GM12878 (cell line): ENCODE measurements at regions not wholly inside any gene's neighbourhood (a gene's known extent, or its start where the extent isn't known, plus 50 kb on each side); places are given as distances from the start of the nearest gene placed in this dataset.

Experiments used
- ATAC-seq: fragments of 200-7000 bp; cut with Tn5 transposase; 3 replicates; pipeline ENCODE4 v1.9.1; 2020; ENCODE audit warnings: mild to moderate bottlenecking, moderate library complexity
- BruUV-seq: library from RNA; stranded (reverse); fragments of 400-500 nt; replicated peaks from 2 replicates; lab custom pipeline; 2021; lab: Mats Ljungman, UMichigan
- CTCF ChIA-PET: fragments of 300-600 bp; sonication (Branson Sonifier 250); formaldehyde crosslinking; extraction: SDS; loops from one replicate; lab custom pipeline; 2021; ENCODE audit warnings: inconsistent platforms; lab: Yijun Ruan, JAX
- POLR2A ChIA-PET: fragments of 350-600 bp; formaldehyde crosslinking; extraction: SDS; loops from one replicate; lab custom pipeline; 2021; ENCODE audit warnings: inconsistent platforms; lab: Charles Lee
- RAD21 ChIA-PET: fragments of 300-600 bp; sonication (Branson Sonifier 250); formaldehyde crosslinking; loops from one replicate; lab custom pipeline; 2023; ENCODE audit warnings: antibody characterized with exemption; ENCODE audit not compliant: unreplicated experiment; lab: Charles Lee
- SMC1A ChIA-PET: fragments of 300-600 bp; sonication (Branson Sonifier 250); formaldehyde crosslinking; loops from one replicate; lab custom pipeline; 2023; ENCODE audit not compliant: unreplicated experiment, uncharacterized antibody; lab: Charles Lee
- DNase-seq: peaks from one replicate; pipeline ENCODE4 v3.0.0-alpha.2; 2011; ENCODE audit warnings: low read depth, low spot score
- FAIRE-seq: peaks from 3 replicates; lab custom pipeline; 2011; peaks lifted over from hg19 to GRCh38; lab: Jason Lieb, UNC
- H2AFZ ChIP-seq: 2 replicates; pipeline ENCODE4 v1.6.0; 2011; ENCODE audit warnings: low read depth, low read length, control low read depth; ENCODE audit not compliant: control insufficient read depth
- H3K27ac ChIP-seq: 2 replicates; pipeline ENCODE4 v1.5.1; 2011; ENCODE audit warnings: control low read depth; ENCODE audit not compliant: control insufficient read depth, insufficient read depth
- H3K27me3 ChIP-seq, 2 experiments: replicated peaks in 1 of 2; 2 replicates each; pipeline versions ENCODE4 v1.6.0 to v1.6.1; 2011; ENCODE audit warnings: low read length in 1 of 2; ENCODE audit not compliant: control insufficient read depth in 2 of 2, insufficient read depth in 2 of 2
- H3K36me3 ChIP-seq, 2 experiments: 2 replicates each; pipeline ENCODE4 v1.5.1; 2011; ENCODE audit warnings: low read length in 1 of 2; ENCODE audit not compliant: control insufficient read depth in 2 of 2, insufficient read depth in 2 of 2
- H3K4me1 ChIP-seq: 2 replicates; pipeline ENCODE4 v1.6.1; 2011; ENCODE audit warnings: mild to moderate bottlenecking, low read length, moderate library complexity, mixed read lengths; ENCODE audit not compliant: control insufficient read depth, insufficient read depth
- H3K4me2 ChIP-seq: 2 replicates; pipeline ENCODE4 v1.6.0; 2011; ENCODE audit warnings: control low read depth; ENCODE audit not compliant: control insufficient read depth, insufficient read depth
- H3K4me3 ChIP-seq: fragments of 200-600 bp; sonication (generic); 2 replicates; pipeline ENCODE4 v1.5.1; 2016
- H3K79me2 ChIP-seq: 2 replicates; pipeline ENCODE4 v1.6.0; 2011; ENCODE audit warnings: low read length; ENCODE audit not compliant: control insufficient read depth, insufficient read depth
- H3K9ac ChIP-seq: 2 replicates; pipeline ENCODE4 v1.8.0; 2011; ENCODE audit warnings: low read length, control low read depth, mixed read lengths; ENCODE audit not compliant: control insufficient read depth, insufficient read depth
- H3K9me3 ChIP-seq: replicated peaks from 3 replicates; pipeline ENCODE4 v1.5.1; 2011; ENCODE audit warnings: mild to moderate bottlenecking, low read length; ENCODE audit not compliant: control insufficient read depth, insufficient read depth
- H4K20me1 ChIP-seq: 2 replicates; pipeline ENCODE4 v1.6.0; 2011; ENCODE audit not compliant: control insufficient read depth, insufficient read depth
- IRF4 ChIP-seq: IDR thresholded peaks from 2 replicates; pipeline ENCODE4 v1.6.1; 2011; ENCODE audit warnings: low read depth, low read length
- MEF2A ChIP-seq: IDR thresholded peaks from 2 replicates; pipeline ENCODE4 v1.6.1; 2011; ENCODE audit warnings: low read depth, mild to moderate bottlenecking, low read length, moderate library complexity; ENCODE audit not compliant: insufficient read depth
- RFX5 ChIP-seq: IDR thresholded peaks from 2 replicates; pipeline ENCODE4 v1.6.1; 2011; ENCODE audit warnings: low read depth, low read length, improper control_type of control experiment
- SRF ChIP-seq, 2 experiments: IDR thresholded peaks; 2 replicates each; pipeline ENCODE4 v1.6.1; 2011; ENCODE audit warnings: low read depth in 2 of 2, low read length in 2 of 2, mild to moderate bottlenecking in 1 of 2, moderate library complexity in 1 of 2
- YBX1 ChIP-seq: fragments of 450-650 bp; IDR thresholded peaks from 2 replicates; pipeline ENCODE4 v1.6.1; 2016; ENCODE audit warnings: antibody characterized with exemption
- WGBS: methylation state at CpG from one replicate; pipeline ENCODE4 v1.1.6; 2016; ENCODE audit warnings: low lambda C conversion rate; ENCODE audit not compliant: insufficient replicate concordance, insufficient coverage; ENCODE audit errors: missing lambda C conversion rate; 5-methylcytosine and 5-hydroxymethylcytosine counted together
- in situ Hi-C: fragments of 300-500 bp; cut with MboI; formaldehyde crosslinking; loops from 9 replicates; pipeline ENCODE4 v1.14.3; 2018; ENCODE audit warnings: mixed read lengths
- intact Hi-C: fragments of 100-400 bp; cut with micrococcal nuclease; formaldehyde crosslinking; loops from one replicate; pipeline ENCODE4 v1.14.2; 2022; ENCODE audit not compliant: unreplicated experiment
- TF ChIP-seq, protein P1 (sequence below): fragments of 150-350 bp; IDR thresholded peaks from 2 replicates; pipeline ENCODE4 v1.6.1; 2016; ENCODE audit warnings: low read depth, low read length
- TF ChIP-seq, protein P2 (sequence below): fragments of 450-650 bp; conservative IDR thresholded peaks from 2 replicates; pipeline ENCODE4 v1.6.1; 2017; ENCODE audit warnings: mild to moderate bottlenecking, moderate library complexity
- TF ChIP-seq, protein P3 (sequence below): fragments of 450-650 bp; formaldehyde crosslinking; IDR thresholded peaks from 2 replicates; pipeline ENCODE4 v1.4.0; 2022; ENCODE audit warnings: mild to moderate bottlenecking, moderate library complexity

DNA sequence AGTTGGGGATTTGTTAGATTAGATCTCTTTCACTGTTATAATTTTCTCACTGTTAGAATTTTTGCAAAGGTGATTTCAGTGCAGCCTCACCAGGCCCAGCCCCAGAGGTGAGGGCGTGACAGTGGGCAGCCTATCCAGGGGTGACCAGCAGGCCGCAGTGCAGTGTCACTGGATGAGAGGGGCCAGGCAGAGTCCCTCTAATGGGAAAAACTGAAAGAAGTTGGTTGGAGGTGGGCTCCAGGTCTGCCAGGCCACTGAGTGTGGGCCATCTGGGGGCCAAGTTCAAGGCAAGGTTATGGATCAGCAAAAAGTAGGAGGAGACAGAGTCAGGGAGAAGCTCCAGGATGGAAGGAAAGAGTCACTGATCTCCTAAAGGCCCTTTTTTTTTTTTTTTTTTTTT is 90.5 kb upstream of the SDK1 start (continued):
- no peak for TF ChIP-seq IRF4
- TF ChIP-seq, protein P1, sequence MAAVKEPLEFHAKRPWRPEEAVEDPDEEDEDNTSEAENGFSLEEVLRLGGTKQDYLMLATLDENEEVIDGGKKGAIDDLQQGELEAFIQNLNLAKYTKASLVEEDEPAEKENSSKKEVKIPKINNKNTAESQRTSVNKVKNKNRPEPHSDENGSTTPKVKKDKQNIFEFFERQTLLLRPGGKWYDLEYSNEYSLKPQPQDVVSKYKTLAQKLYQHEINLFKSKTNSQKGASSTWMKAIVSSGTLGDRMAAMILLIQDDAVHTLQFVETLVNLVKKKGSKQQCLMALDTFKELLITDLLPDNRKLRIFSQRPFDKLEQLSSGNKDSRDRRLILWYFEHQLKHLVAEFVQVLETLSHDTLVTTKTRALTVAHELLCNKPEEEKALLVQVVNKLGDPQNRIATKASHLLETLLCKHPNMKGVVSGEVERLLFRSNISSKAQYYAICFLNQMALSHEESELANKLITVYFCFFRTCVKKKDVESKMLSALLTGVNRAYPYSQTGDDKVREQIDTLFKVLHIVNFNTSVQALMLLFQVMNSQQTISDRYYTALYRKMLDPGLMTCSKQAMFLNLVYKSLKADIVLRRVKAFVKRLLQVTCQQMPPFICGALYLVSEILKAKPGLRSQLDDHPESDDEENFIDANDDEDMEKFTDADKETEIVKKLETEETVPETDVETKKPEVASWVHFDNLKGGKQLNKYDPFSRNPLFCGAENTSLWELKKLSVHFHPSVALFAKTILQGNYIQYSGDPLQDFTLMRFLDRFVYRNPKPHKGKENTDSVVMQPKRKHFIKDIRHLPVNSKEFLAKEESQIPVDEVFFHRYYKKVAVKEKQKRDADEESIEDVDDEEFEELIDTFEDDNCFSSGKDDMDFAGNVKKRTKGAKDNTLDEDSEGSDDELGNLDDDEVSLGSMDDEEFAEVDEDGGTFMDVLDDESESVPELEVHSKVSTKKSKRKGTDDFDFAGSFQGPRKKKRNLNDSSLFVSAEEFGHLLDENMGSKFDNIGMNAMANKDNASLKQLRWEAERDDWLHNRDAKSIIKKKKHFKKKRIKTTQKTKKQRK: no peak

DNA sequence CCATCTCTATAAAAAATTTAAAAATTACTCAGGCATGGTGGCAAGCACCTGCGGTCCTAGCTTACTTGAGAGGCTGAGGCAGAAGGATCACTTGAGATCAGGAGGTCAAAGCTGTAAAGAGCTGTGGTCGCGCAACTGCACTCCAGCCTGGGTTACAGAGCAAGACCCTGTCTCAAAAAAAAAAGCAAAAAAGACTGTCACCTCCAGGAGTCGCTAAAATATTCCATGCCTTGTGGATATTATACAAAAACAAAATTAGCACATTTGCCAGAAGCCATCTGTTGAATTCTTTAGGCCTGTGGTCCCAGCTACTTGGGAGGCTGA is 87.0 kb upstream of the SDK1 start:
- WGBS: 53% methylated on average over 4 of the region's 4 CpGs
- ATAC-seq: no peak
- SMC1A ChIA-PET: no interaction called here
- TF ChIP-seq YBX1 (no peak), RFX5 (no peak), SRF (IDR thresholded peaks at IDR 0.05; ENCODE audit: low read depth in 2 of 2, low read length in 2 of 2) (no peak), MEF2A (no peak)
- TF ChIP-seq, protein P2, sequence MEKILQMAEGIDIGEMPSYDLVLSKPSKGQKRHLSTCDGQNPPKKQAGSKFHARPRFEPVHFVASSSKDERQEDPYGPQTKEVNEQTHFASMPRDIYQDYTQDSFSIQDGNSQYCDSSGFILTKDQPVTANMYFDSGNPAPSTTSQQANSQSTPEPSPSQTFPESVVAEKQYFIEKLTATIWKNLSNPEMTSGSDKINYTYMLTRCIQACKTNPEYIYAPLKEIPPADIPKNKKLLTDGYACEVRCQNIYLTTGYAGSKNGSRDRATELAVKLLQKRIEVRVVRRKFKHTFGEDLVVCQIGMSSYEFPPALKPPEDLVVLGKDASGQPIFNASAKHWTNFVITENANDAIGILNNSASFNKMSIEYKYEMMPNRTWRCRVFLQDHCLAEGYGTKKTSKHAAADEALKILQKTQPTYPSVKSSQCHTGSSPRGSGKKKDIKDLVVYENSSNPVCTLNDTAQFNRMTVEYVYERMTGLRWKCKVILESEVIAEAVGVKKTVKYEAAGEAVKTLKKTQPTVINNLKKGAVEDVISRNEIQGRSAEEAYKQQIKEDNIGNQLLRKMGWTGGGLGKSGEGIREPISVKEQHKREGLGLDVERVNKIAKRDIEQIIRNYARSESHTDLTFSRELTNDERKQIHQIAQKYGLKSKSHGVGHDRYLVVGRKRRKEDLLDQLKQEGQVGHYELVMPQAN: no peak
- TF ChIP-seq, protein P3, sequence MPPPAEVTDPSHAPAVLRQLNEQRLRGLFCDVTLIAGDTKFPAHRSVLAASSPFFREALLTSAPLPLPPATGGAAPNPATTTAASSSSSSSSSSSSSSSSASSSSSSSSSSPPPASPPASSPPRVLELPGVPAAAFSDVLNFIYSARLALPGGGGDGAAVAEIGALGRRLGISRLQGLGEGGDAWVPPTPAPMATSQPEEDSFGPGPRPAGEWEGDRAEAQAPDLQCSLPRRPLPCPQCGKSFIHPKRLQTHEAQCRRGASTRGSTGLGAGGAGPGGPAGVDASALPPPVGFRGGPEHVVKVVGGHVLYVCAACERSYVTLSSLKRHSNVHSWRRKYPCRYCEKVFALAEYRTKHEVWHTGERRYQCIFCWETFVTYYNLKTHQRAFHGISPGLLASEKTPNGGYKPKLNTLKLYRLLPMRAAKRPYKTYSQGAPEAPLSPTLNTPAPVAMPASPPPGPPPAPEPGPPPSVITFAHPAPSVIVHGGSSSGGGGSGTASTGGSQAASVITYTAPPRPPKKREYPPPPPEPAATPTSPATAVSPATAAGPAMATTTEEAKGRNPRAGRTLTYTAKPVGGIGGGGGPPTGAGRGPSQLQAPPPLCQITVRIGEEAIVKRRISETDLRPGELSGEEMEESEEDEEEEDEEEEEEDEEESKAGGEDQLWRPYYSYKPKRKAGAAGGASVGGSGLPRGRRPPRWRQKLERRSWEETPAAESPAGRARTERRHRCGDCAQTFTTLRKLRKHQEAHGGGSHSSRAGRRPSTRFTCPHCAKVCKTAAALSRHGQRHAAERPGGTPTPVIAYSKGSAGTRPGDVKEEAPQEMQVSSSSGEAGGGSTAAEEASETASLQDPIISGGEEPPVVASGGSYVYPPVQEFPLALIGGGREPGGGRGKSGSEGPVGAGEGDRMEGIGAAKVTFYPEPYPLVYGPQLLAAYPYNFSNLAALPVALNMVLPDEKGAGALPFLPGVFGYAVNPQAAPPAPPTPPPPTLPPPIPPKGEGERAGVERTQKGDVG (CRISPR knock-in tag): no peak
- Histone ChIP-seq H3K27ac (no peak overlapping the region), H3K9me3 (no peaks in the 10 kb centered on the region), H4K20me1 (no peaks in the 10 kb centered on the region), H3K4me1 (no peaks in the 10 kb centered on the region), H2AFZ (no peak overlapping the region), H3K4me2 (no peak overlapping the region), H3K9ac (no peak overlapping the region), H3K27me3 (peaks cover 0 to 3% of the 10 kb centered on the region in 2 experiments; a peak in 1 of 4 replicates), H3K36me3 (no peaks in the 10 kb centered on the region), H3K79me2 (no peaks in the 10 kb centered on the region), H3K4me3 (no peak overlapping the region)
- in situ Hi-C loops (no loop called here), intact Hi-C loops (no loop called here)
- DNase-seq: no peak
- RAD21 ChIA-PET: no interaction called here
- BruUV-seq: no TSS peak
- POLR2A ChIA-PET: no interaction called here
- CTCF ChIA-PET: interaction anchor here (0.7 kb wide), 1 partner anchor 235 kb away, joined by 3 read pairs; no protein-coding TSS in a partner anchor
- FAIRE-seq: no peak
